Stimulated activated effector memory CD8-positive, alpha-beta T cell treated with anti-CD3 and anti-CD28 coated beads, Interleukin-12 subunit alpha, Interleukin-12 subunit beta, amount 100 ng/mL, for 72 hours (primary cell): ENCODE measurements at regions not wholly inside any gene's neighbourhood (a gene's known extent, or its start where the extent isn't known, plus 50 kb on each side); places are given as distances from the start of the nearest gene placed in this dataset.

Experiments
- ATAC-seq: fragments of 150-1000 bp; cut with Tn5 transposase; 2 replicates; pipeline ENCODE4 v1.10.0; 2021
- DNase-seq, 2 donors: peaks; one replicate each; pipeline ENCODE4 v3.0.0; 2021 to 2022; ENCODE audit warnings: low spot score in 2 of 2
- H3K27ac Mint-ChIP-seq: one replicate; pipeline ENCODE4 v1.8.0; 2022; ENCODE audit warnings: mild to moderate bottlenecking, mixed read lengths
- H3K36me3 Mint-ChIP-seq: one replicate; pipeline ENCODE4 v1.8.0; 2022; ENCODE audit warnings: mild to moderate bottlenecking, mixed read lengths
- H3K4me1 Mint-ChIP-seq: one replicate; pipeline ENCODE4 v1.8.0; 2022; ENCODE audit warnings: mixed read lengths
- H3K4me3 Mint-ChIP-seq: one replicate; pipeline ENCODE4 v1.8.0; 2022; ENCODE audit warnings: mild to moderate bottlenecking, mixed read lengths
- H3K9me3 Mint-ChIP-seq: one replicate; pipeline ENCODE4 v1.8.0; 2022; ENCODE audit warnings: mixed read lengths

GRCh38 chr6:120671519-120671918, 662.8 kb downstream of the TBC1D32 start:
- Mint-ChIP-seq H3K36me3 (no peaks in the 10 kb centered on the region), H3K4me1 (no peaks in the 10 kb centered on the region), H3K27ac (no peak overlapping the region), H3K4me3 (no peak overlapping the region), H3K9me3 (peaks cover 2% of the 10 kb centered on the region)
- ATAC-seq (no peak), DNase-seq (no peak)

DNA sequence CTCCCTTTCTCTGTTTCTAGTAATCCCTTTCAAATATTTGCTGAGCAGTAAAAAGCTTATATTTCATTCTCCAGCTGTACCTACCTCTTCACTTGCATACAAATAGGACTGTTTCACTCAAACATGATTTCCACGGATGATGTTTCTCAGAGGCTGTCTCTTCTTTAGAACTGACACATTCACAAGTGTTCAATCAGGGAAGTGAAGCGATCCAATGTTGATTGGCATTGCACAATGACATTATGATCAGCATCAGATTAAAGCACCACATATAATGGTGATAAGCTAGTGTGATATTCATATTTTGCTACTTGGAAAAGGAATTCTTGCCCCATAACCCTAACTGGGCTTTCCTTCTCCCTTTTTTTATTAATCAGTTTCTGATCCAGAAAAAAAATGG, 681.8 kb downstream of the TBC1D32 start:
- Mint-ChIP-seq H3K27ac (no peak overlapping the region), H3K36me3 (no peaks in the 10 kb centered on the region), H3K4me1 (no peaks in the 10 kb centered on the region), H3K9me3 (peaks cover 2% of the 10 kb centered on the region), H3K4me3 (no peak overlapping the region)
- ATAC-seq: no peak
- DNase-seq: no peak

GRCh38 chr6:120648713-120649112, 685.6 kb downstream of the TBC1D32 start:
- Mint-ChIP-seq H3K9me3 (peaks cover 7% of the 10 kb centered on the region), H3K36me3 (no peaks in the 10 kb centered on the region), H3K27ac (no peak overlapping the region), H3K4me3 (no peak overlapping the region), H3K4me1 (no peaks in the 10 kb centered on the region)
- DNase-seq (no peak), ATAC-seq (no peak)

DNA sequence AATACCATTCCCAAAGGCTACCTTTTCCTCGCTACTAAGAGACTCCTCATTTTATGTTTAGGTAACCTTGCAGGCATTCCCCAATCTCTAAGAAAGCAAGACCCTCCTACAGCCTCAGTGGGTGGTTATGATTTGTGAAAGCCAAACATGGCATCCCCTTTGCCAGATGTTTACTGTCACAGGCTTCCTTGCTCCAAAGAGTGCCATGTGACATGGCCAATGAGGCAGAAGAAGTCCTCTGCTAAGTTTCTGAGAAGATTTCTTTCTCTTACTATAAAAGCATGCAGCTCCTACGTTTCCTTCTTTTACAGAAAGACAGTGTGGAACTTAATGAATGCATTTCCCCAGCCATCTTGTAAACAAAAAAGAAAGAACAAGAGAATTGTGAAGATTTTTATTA, 688.2 kb downstream of the TBC1D32 start:
- no peak overlapping the region for H3K4me3 Mint-ChIP-seq
- H3K9me3 Mint-ChIP-seq: peaks cover 4% of the 10 kb centered on the region
- ATAC-seq: no peak
- no peak overlapping the region for H3K27ac Mint-ChIP-seq
- H3K36me3 Mint-ChIP-seq: no peaks in the 10 kb centered on the region
- no peaks in the 10 kb centered on the region for H3K4me1 Mint-ChIP-seq
- DNase-seq: no peak

DNA sequence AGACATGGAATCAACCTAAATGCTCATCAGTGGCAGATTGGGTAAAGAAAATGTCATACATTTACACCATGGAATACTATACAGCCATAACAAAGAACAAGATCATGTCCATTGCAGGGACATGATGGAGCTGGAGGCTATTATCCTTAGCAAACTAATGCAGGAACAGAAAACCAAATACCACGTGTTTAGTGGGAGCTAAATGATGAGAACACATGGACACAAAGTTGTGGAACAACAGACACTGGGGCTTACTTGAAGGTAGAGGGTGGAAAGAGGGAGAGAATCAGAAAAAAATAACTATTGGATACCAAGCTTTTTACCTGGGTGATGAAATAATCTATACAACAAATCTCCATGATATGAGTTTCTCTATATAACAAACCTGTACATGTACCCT, 701.3 kb downstream of the TBC1D32 start:
- Mint-ChIP-seq H3K36me3 (no peaks in the 10 kb centered on the region), H3K9me3 (peaks cover 12% of the 10 kb centered on the region), H3K4me3 (no peak overlapping the region), H3K4me1 (no peaks in the 10 kb centered on the region), H3K27ac (no peak overlapping the region)
- no peak for ATAC-seq
- DNase-seq: no peak

DNA sequence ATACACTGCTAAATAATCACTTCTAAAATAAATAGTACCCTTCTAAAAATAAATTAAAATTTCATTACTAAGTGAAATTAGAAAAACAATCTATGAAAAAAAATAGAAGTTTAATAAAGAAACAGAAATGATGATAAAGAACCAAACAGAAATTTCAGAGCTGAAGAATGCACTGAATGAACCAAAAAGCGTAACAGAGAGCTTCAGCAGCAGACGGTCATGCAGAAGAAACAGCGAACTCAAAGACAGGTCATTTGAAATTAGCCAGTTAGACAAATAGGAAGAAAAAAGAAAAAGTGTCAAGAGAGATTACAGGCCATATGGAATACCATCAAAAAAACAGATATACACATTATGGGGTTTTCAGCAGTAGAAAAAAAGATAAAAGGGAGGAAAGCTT, 706.7 kb downstream of the TBC1D32 start:
- ATAC-seq: no peak
- H3K4me3 Mint-ChIP-seq: no peak overlapping the region
- no peak overlapping the region for H3K27ac Mint-ChIP-seq
- no peak for DNase-seq
- H3K9me3 Mint-ChIP-seq: peaks cover 13% of the 10 kb centered on the region
- no peaks in the 10 kb centered on the region for H3K4me1 Mint-ChIP-seq
- no peaks in the 10 kb centered on the region for H3K36me3 Mint-ChIP-seq

- Mint-ChIP-seq H3K4me1 (no peaks in the 10 kb centered on the region), H3K4me3 (no peak overlapping the region), H3K9me3 (peaks cover 6% of the 10 kb centered on the region), H3K27ac (no peak overlapping the region), H3K36me3 (no peaks in the 10 kb centered on the region)
- DNase-seq (no peak), ATAC-seq (no peak)
Measured at GRCh38 chr6:120622127-120622631, 712.1 kb downstream of the TBC1D32 start.

DNA sequence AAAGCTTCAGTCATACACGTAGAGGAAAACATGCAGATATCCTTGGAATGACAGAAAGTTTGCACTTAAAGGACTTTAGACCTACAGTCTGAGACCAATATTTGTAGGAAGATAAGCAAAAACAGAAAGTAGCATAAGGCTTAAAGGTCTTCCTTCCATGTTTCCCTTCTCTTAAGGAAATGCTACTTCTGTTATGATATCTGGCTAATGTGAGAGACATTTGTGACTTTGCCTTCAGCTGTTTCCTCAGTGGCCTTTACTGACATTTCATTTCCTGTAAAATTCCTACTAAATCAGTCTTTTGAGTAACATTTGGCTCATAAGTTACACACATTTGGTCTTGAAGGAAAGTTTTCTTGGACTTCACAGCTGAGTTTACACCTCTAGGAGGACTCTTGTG, 713.4 kb downstream of the TBC1D32 start:
- no peak for ATAC-seq
- H3K27ac Mint-ChIP-seq: no peak overlapping the region
- DNase-seq: no peak

GRCh38 chr6:120615238-120615637, 719.0 kb downstream of the TBC1D32 start:
- ATAC-seq (no peak), DNase-seq (no peak)
- Mint-ChIP-seq H3K36me3 (no peaks in the 10 kb centered on the region), H3K27ac (no peak overlapping the region), H3K4me1 (no peaks in the 10 kb centered on the region), H3K4me3 (no peak overlapping the region), H3K9me3 (peaks cover 7% of the 10 kb centered on the region)

More for the DNA sequence above, 713.4 kb downstream of the TBC1D32 start:
- Mint-ChIP-seq H3K4me1 (no peaks in the 10 kb centered on the region), H3K36me3 (no peaks in the 10 kb centered on the region), H3K9me3 (peaks cover 8% of the 10 kb centered on the region), H3K4me3 (no peak overlapping the region)

DNA sequence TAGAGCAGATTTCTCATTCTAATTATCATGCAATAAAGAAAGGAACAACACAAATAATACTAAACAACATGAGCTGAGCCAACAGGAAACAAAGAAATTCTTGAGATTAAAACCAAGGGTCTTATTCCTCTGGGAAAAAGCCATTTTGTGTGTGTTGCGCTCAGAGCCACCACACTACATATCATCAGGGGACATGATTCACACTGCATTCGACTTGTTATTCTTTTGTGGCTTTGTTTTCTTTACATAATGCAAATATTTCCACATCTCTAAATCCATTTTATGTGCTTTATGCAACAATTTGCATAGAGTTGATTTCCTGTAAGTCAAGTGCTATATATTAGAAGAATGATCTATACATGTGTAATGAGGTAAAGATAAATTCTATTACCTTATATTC, 719.6 kb downstream of the TBC1D32 start:
- ATAC-seq: no peak
- Mint-ChIP-seq H3K4me1 (no peaks in the 10 kb centered on the region), H3K27ac (no peak overlapping the region), H3K9me3 (peaks cover 9% of the 10 kb centered on the region), H3K36me3 (no peaks in the 10 kb centered on the region), H3K4me3 (no peak overlapping the region)
- no peak for DNase-seq

GRCh38 chr6:120608826-120609225, 725.5 kb downstream of the TBC1D32 start:
- DNase-seq (no peak), ATAC-seq (no peak)
- Mint-ChIP-seq H3K4me1 (no peaks in the 10 kb centered on the region), H3K27ac (no peak overlapping the region), H3K36me3 (no peaks in the 10 kb centered on the region), H3K9me3 (peaks cover 4% of the 10 kb centered on the region), H3K4me3 (no peak overlapping the region)

DNA sequence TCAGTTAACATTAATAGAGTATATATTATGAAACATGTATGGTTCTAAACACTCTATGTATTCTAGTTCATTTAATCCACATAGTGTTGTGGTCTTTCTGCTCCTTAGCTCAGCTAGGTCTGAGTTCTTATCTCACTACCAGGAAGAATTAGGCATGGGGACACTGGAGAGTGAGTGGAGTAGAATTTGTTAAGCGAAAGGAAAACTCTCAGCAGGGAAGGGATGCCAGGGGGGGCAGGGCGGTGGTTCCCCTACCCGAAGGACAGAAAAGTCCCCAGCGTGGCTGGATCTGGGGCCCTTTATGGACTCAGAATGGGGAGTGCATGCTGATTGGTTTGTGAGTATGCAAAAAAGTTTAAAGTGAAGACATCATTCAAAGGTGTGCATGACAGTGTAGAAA, 727.5 kb downstream of the TBC1D32 start:
- Mint-ChIP-seq H3K36me3 (no peaks in the 10 kb centered on the region), H3K9me3 (peaks cover 4% of the 10 kb centered on the region)
- DNase-seq: no peak

DNA sequence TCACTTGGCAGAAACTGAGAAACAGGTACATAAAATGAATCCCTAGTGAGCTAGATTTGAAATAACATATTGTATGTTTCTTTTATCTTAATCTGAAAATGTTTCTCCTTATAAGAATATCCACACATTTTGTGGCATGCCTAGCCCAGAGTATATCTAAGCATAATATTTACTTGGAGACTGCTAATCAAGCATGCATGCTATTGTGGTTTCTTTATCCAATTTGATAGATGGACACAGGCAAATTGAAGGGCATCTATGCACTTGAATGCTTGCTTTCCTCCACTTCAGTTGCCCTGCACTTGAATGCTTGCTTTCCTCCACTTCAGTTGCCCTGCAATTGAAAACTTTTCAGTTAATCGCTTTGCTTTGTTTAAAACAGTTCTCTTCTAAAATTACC, 729.8 kb downstream of the TBC1D32 start:
- H3K4me3 Mint-ChIP-seq: no peak overlapping the region
- H3K36me3 Mint-ChIP-seq: no peaks in the 10 kb centered on the region
- ATAC-seq (no peak), DNase-seq (no peak)
- peaks cover under 1% of the 10 kb centered on the region for H3K9me3 Mint-ChIP-seq
- H3K4me1 Mint-ChIP-seq: no peaks in the 10 kb centered on the region
- no peak overlapping the region for H3K27ac Mint-ChIP-seq

More for the DNA sequence above, 727.5 kb downstream of the TBC1D32 start:
- H3K4me3 Mint-ChIP-seq: no peak overlapping the region
- ATAC-seq: no peak
- no peak overlapping the region for H3K27ac Mint-ChIP-seq
- no peaks in the 10 kb centered on the region for H3K4me1 Mint-ChIP-seq

- Mint-ChIP-seq H3K36me3 (no peaks in the 10 kb centered on the region), H3K4me3 (no peak overlapping the region), H3K4me1 (no peaks in the 10 kb centered on the region), H3K9me3 (no peaks in the 10 kb centered on the region), H3K27ac (no peak overlapping the region)
- DNase-seq: no peak
- ATAC-seq: no peak
Measured at GRCh38 chr6:120590611-120591010, 743.7 kb downstream of the TBC1D32 start.

GRCh38 chr6:120588424-120588823, 745.9 kb downstream of the TBC1D32 start:
- Mint-ChIP-seq H3K4me3 (no peak overlapping the region), H3K27ac (no peak overlapping the region), H3K4me1 (no peaks in the 10 kb centered on the region), H3K36me3 (no peaks in the 10 kb centered on the region), H3K9me3 (peaks cover 3% of the 10 kb centered on the region)
- DNase-seq (no peak), ATAC-seq (no peak)

DNA sequence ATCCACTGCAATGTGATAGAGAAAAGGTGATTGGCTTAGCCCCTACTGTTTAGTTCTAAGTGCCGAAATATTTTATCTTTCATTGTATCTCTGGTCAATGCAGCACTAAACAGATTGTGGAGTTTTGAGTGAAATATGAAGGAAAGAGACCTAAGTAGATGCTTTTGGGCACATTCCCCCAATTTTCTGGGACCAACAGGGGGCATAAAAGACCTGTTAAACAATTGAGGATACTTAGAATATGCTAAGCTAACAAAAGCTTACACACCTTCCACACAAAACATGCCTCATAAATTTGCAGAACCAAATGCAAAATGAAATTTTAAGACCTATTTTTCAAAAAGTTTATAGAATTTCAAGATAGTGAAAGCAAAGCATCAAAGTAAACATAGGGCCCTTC, 746.9 kb downstream of the TBC1D32 start:
- DNase-seq (no peak), ATAC-seq (no peak)
- no peaks in the 10 kb centered on the region for H3K36me3 Mint-ChIP-seq
- no peaks in the 10 kb centered on the region for H3K4me1 Mint-ChIP-seq
- H3K27ac Mint-ChIP-seq: no peak overlapping the region
- H3K9me3 Mint-ChIP-seq: peaks cover 5% of the 10 kb centered on the region
- no peak overlapping the region for H3K4me3 Mint-ChIP-seq

- Mint-ChIP-seq H3K9me3 (peaks cover 7% of the 10 kb centered on the region), H3K4me1 (no peaks in the 10 kb centered on the region), H3K4me3 (no peak overlapping the region), H3K36me3 (no peaks in the 10 kb centered on the region), H3K27ac (no peak overlapping the region)
- DNase-seq: no peak
- no peak for ATAC-seq
Measured at GRCh38 chr6:120584111-120584760, 750.0 kb downstream of the TBC1D32 start.
